H1 (cell line): ENCODE measurements at regions not wholly inside any gene's neighbourhood (a gene's known extent, or its start where the extent isn't known, plus 50 kb on each side); places are given as distances from the start of the nearest gene placed in this dataset.

Experiments
- MAFK ChIP-seq: IDR thresholded peaks from 2 replicates; pipeline ENCODE4 v1.6.1; 2012; ENCODE audit warnings: low read depth, mild to moderate bottlenecking, improper control_type of control experiment, low read length
- TF ChIP-seq, protein P1 (sequence below): IDR thresholded peaks from 2 replicates; pipeline ENCODE4 v1.6.1; 2011; ENCODE audit warnings: low read length, improper control_type of control experiment
- TF ChIP-seq, protein P2 (sequence below), 3 experiments: IDR thresholded peaks; 1 replicate in 2 of 3; 2 replicates in 1 of 3; pipeline versions ENCODE4 v1.5.1 to v1.6.1; 2011; ENCODE audit warnings: low read length in 3 of 3, mild to moderate bottlenecking in 3 of 3, inconsistent platforms in 2 of 3, low read depth in 1 of 3, moderate library complexity in 1 of 3; ENCODE audit not compliant: insufficient read depth in 1 of 3; ENCODE audit errors: control extremely low read depth in 1 of 3
- TF ChIP-seq, protein P3 (sequence below): IDR thresholded peaks from 2 replicates; pipeline ENCODE4 v1.6.1; 2011; ENCODE audit warnings: low read depth, mild to moderate bottlenecking, low read length; ENCODE audit not compliant: insufficient read depth

DNA sequence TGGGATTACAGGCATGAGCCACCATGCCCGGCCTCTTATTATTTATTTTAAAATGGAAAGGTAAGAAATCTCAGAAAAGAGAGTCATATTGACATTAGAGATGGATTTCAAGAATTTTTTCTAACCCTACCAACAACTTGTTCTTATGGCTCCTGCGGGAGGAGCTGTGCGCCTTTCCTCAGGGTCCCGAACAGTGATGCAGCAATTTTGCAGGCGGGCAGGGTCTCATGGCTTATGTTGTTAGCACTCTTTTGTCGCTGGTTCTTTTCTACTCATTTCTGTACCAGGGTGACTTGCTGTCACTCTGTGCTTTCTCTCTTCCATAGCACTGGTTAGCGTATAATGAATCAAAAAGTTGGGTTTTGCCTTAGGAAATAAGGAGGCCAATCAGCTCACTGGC lies 148.8 kb upstream of the DLGAP1 start (continued):
- TF ChIP-seq, protein P1, sequence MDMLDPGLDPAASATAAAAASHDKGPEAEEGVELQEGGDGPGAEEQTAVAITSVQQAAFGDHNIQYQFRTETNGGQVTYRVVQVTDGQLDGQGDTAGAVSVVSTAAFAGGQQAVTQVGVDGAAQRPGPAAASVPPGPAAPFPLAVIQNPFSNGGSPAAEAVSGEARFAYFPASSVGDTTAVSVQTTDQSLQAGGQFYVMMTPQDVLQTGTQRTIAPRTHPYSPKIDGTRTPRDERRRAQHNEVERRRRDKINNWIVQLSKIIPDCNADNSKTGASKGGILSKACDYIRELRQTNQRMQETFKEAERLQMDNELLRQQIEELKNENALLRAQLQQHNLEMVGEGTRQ: no peak
- TF ChIP-seq, protein P2, sequence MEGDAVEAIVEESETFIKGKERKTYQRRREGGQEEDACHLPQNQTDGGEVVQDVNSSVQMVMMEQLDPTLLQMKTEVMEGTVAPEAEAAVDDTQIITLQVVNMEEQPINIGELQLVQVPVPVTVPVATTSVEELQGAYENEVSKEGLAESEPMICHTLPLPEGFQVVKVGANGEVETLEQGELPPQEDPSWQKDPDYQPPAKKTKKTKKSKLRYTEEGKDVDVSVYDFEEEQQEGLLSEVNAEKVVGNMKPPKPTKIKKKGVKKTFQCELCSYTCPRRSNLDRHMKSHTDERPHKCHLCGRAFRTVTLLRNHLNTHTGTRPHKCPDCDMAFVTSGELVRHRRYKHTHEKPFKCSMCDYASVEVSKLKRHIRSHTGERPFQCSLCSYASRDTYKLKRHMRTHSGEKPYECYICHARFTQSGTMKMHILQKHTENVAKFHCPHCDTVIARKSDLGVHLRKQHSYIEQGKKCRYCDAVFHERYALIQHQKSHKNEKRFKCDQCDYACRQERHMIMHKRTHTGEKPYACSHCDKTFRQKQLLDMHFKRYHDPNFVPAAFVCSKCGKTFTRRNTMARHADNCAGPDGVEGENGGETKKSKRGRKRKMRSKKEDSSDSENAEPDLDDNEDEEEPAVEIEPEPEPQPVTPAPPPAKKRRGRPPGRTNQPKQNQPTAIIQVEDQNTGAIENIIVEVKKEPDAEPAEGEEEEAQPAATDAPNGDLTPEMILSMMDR (IDR thresholded peaks at IDR 0.05; ENCODE audit: control extremely low read depth in 1 of 3, insufficient read depth in 1 of 3, low read depth in 1 of 3, low read length in 3 of 3): peak in 1 of 3 experiments; percentile 24; a peak in 2 of 4 replicates
- TF ChIP-seq, protein P3, sequence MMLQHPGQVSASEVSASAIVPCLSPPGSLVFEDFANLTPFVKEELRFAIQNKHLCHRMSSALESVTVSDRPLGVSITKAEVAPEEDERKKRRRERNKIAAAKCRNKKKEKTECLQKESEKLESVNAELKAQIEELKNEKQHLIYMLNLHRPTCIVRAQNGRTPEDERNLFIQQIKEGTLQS: no peak
- TF ChIP-seq MAFK: peak; percentile 85
